ENCODE measurements at regions not wholly inside any gene's neighbourhood (a gene's known extent, or its start where the extent isn't known, plus 50 kb on each side); places are given as distances from the start of the nearest gene placed in this dataset.
"Not testable (repeated sequence)": the region's sequence is repeated elsewhere in the genome, so short reads cannot be mapped to it uniquely, and the experiment has no call there.

- no peak for DNase-seq (ENCODE audit: low read depth)
Observed at GRCh38 chr4:27121830-27122229, 261.2 kb downstream of the STIM2 start.

GRCh38 chr4:27123123-27123768 lies 262.6 kb downstream of the STIM2 start:
- no peak for DNase-seq (ENCODE audit: low read depth)

DNA sequence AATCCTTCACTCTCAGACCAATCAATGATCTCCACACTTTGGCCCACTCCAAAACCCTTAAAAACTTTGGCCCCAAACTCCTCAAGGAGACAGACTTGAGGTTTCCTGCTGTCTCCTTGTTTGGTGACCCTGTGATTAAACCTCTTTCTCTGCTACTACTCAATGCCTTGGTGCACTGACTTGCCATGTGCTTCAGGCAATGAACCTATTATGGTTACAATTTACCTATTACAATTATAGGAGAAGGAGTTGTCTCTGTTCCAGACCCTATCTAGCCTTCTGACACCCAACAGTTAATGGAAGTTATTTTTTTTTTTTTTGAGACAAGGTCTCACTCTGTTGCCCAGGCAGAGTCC lies 263.1 kb downstream of the STIM2 start:
- no peak for DNase-seq (ENCODE audit: low read depth)

- DNase-seq (ENCODE audit: low read depth): not testable (repeated sequence)
Observed at GRCh38 chr4:27126895-27127294, 266.3 kb downstream of the STIM2 start.

DNA sequence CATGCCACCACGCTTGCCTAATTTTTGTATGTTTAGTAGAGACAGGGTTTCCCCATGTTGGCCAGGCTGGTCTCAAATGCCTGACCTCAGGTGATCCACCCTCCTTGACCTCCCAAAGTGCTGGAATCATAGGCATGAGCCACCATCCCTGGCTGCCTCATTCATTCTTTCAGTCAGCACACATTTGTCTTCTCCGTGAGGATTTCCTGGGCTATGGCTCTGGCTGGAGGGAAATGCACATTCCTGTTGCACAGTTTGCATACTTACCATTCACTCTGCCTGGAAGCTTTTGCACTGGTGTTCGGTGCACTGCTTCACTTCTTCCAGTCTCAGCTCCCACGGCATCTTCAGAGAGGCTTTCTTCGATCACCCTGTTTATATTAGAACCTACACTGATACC lies 267.8 kb downstream of the STIM2 start:
- DNase-seq (ENCODE audit: low read depth): no peak

- no peak for DNase-seq (ENCODE audit: low read depth)
Observed at GRCh38 chr4:27129871-27130366, 269.3 kb downstream of the STIM2 start.

GRCh38 chr4:27132497-27132896 lies 271.9 kb downstream of the STIM2 start:
- no peak for DNase-seq (ENCODE audit: low read depth)

DNA sequence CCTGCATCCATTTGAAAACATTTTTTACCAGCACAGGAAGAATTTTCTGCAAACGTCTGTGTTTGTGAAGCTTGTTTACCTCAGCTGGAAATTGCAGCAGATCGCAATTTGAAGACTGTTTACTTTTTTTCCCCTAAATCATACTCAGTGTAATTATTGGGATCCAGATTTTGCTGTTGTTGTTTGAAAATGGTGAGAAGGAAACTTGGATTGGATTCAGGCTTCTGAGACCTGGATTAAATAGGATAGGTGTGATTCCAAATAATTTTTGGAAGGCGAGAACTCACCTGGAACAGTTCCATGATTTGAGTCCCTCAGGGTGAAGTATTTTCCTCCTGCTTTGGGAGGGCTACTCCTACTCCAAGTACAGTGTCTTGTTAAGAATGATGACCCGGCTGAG lies 279.8 kb downstream of the STIM2 start:
- no peak for DNase-seq (ENCODE audit: low read depth)

- DNase-seq (ENCODE audit: low read depth): no peak
Observed at GRCh38 chr4:27141530-27141929, 280.9 kb downstream of the STIM2 start.

GRCh38 chr4:27142841-27143240 lies 282.2 kb downstream of the STIM2 start:
- no peak for DNase-seq (ENCODE audit: low read depth)

- no peak for DNase-seq (ENCODE audit: low read depth)
Observed at GRCh38 chr4:27145597-27145996, 285.0 kb downstream of the STIM2 start.

GRCh38 chr4:27148211-27148895 lies 287.7 kb downstream of the STIM2 start:
- no peak for DNase-seq (ENCODE audit: low read depth)

DNA sequence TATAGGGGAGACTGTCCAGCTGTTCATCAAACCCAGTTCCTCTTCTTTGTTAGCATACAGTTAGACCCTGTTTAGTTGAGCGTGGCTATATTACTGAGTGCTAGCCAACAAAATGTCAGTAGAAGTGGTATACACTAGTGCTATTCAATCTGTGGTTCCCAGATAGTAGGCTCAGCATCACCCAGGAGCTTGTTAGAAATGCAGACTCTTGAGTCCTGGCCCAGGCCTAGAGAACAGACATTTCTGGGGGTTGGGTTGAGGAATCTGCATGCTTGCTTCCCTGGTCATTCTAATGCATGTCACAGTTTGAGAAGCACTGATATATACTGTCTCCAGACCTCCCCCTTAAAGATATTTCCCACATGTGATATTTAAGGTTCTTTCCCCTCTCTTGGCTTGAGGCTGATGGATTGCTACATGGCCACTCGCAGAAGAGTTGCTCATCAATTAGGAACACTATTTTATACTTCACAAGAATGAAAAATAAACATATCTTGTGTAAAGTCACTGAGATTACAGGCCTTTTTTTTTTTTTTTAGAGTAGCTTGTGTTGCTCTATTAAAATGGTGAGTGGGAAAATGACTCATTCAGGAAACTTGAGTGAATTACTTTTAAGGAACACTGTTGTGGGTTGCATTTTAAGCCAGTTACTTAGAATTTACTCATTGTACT lies 289.0 kb downstream of the STIM2 start:
- DNase-seq (ENCODE audit: low read depth): no peak

DNA sequence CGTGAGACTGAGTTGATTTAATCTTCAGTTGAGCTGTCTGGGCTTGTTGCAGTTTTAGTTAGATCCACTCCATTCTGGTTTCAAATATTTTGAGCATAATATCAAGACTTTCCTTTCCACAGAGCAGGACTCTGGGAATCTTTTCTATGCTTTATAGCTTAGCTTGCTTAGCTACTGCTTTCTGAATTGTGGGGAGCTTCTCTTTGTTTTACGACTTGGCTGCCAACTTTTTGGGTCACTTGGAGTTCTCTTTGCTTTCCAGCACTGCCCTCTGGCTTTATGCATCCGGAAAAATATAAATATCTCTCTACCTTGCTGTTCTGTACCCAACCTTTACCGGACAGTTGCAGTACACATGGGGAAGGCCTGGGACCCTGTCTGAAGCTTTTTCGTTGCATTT lies 292.1 kb downstream of the STIM2 start:
- no peak for DNase-seq (ENCODE audit: low read depth)

GRCh38 chr4:27154706-27155105 lies 294.1 kb downstream of the STIM2 start:
- DNase-seq (ENCODE audit: low read depth): peak; percentile 13

DNA sequence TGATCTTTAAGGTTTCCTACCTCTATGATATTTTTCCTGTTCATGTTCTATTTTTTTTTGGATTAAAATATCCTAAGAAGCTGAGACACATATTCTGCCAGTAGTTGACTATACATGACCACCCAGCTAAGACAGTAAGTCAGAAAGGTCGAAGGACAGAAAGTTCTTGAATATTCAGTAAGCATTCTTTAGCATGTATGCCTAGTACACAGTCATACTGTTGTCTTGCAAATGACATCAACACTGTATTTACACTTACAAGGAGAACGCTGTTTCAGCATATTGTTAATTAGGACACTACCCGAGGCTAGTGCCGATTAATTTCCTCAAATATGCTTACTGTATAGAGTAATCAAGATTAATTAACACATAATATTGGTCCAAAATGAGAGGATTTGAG lies 300.6 kb downstream of the STIM2 start:
- DNase-seq (ENCODE audit: low read depth): no peak

GRCh38 chr4:27168783-27169182 lies 308.1 kb downstream of the STIM2 start:
- no peak for DNase-seq (ENCODE audit: low read depth)

GRCh38 chr4:27173280-27173679 lies 312.6 kb downstream of the STIM2 start:
- no peak for DNase-seq (ENCODE audit: low read depth)

- no peak for DNase-seq (ENCODE audit: low read depth)
Observed at GRCh38 chr4:27176400-27176799, 315.8 kb downstream of the STIM2 start.

DNA sequence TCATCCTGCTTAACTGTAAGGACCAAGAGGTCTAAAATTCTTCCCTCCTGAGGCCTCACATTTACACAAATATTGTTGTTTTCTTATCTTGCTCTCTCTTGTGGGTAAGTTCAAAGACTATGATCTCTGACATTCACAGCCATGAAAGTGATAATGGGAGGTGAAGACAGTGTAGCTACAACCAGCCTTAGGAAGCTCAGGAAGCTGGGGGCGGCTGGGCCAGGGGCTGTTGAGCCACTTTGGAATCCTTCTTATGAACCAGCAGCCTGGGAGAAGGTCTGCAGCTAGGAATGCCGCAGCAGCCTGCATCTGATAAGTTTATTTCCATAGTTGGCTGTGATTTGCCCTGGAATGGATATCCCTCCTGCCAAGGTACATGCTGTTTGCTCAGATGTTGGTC lies 316.2 kb downstream of the STIM2 start:
- DNase-seq (ENCODE audit: low read depth): no peak

- no peak for DNase-seq (ENCODE audit: low read depth)
Observed at GRCh38 chr4:27178061-27178460, 317.4 kb downstream of the STIM2 start.

DNA sequence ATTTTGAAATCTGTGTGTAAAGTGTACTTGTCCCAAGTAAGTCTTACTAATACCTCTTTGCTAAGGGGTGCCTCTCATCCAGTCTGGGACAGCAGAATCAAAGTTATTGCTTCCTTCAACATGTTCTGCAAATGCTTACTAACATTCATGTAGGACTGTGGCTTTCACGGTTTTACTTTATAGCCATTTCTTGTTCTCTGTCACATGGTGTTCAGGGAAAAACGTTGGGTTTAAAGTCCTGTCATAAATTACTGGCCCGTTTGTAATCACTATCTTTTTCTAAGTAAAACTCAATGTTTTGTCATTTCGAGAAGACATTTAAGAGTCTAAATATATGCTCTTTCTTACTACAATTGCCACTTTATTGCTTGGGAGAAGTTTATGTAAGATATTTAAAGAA lies 321.1 kb downstream of the STIM2 start:
- DNase-seq (ENCODE audit: low read depth): no peak

DNA sequence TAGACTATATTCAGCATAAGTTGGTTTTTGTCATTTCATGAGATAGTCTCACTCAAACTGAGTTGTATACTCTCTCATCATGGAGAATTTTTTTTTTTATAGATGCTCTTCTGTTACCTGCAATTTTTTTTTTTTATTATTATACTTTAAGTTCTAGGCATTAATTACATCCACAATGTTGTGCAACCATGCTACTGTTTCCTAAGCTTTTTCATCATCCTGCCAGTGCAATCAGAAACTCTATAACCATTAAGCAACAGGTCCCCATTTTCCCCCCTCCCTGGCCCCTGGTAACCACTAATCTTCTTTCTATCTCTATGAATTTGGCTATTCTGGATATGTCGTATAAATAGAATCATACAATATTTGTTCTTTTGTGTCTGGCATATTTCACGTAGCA lies 321.6 kb downstream of the STIM2 start:
- DNase-seq (ENCODE audit: low read depth): no peak
